Esophagus squamous epithelium (tissue), 5 donors: ENCODE measurements at regions not wholly inside any gene's neighbourhood (a gene's known extent, or its start where the extent isn't known, plus 50 kb on each side); places are given as distances from the start of the nearest gene placed in this dataset.
"Not testable (repeated sequence)": the region's sequence is repeated elsewhere in the genome, so short reads cannot be mapped to it uniquely, and the experiment has no call there.

Source experiments
- DNase-seq: peaks from one replicate; lab custom pipeline; 2025; lab: John Stamatoyannopoulos, UW
- H3K27ac ChIP-seq, 4 donors: fragments of 200-600 bp; sonication (generic); one replicate each; pipeline ENCODE4 v1.5.1; 2016 to 2019; ENCODE audit warnings: mild to moderate bottlenecking in 1 of 4
- H3K27me3 ChIP-seq, 4 donors: fragments of 200-600 bp; sonication (generic); 1 replicate in 3 of 4; 2 replicates in 1 of 4; pipeline versions ENCODE4 v1.5.1 to v1.6.0; 2017 to 2021; ENCODE audit warnings: antibody characterized with exemption in 1 of 4
- H3K36me3 ChIP-seq, 3 donors: fragments of 200-600 bp; sonication (generic); one replicate each; pipeline ENCODE4 v1.5.1; 2016 to 2019
- H3K4me1 ChIP-seq, 3 donors: fragments of 200-600 bp; sonication (generic); one replicate each; pipeline ENCODE4 v1.5.1; 2017 to 2019
- H3K4me3 ChIP-seq, 4 donors: fragments of 200-600 bp; sonication (generic); 1 replicate in 3 of 4; 2 replicates in 1 of 4; pipeline ENCODE4 v1.5.1; 2016 to 2019; ENCODE audit warnings: mild to moderate bottlenecking in 2 of 4, moderate library complexity in 1 of 4
- H3K9me3 ChIP-seq, 3 donors: fragments of 200-600 bp; sonication (generic); one replicate each; pipeline ENCODE4 v1.5.1; 2016 to 2019
- POLR2A ChIP-seq, 4 donors: fragments of 450-650 bp; IDR thresholded peaks; one replicate each; pipeline ENCODE4 v1.6.1; 2017; ENCODE audit warnings: antibody characterized with exemption in 4 of 4, mild to moderate bottlenecking in 4 of 4, moderate library complexity in 3 of 4
- WGBS, 2 donors: methylation state at CpG; one replicate each; pipeline ENCODE4 v1.1.5; 2018; 5-methylcytosine and 5-hydroxymethylcytosine counted together
- intact Hi-C: fragments of 100-400 bp; cut with DNase I; formaldehyde crosslinking; loops from one replicate; pipeline ENCODE4 v1.15.0; 2022
- TF ChIP-seq, protein P1 (sequence below), 6 experiments: fragments of 450-650 bp in 4 of 6; fragments of 200-600 bp in 2 of 6; sonication (generic) in 2 of 6; IDR thresholded peaks; one replicate each; pipeline ENCODE4 v1.5.1; 2016 to 2019; ENCODE audit warnings: antibody characterized with exemption in 6 of 6, mild to moderate bottlenecking in 4 of 6, moderate library complexity in 4 of 6
- donor health status: DM: yes; HTN: yes; CAD: no.

DNA sequence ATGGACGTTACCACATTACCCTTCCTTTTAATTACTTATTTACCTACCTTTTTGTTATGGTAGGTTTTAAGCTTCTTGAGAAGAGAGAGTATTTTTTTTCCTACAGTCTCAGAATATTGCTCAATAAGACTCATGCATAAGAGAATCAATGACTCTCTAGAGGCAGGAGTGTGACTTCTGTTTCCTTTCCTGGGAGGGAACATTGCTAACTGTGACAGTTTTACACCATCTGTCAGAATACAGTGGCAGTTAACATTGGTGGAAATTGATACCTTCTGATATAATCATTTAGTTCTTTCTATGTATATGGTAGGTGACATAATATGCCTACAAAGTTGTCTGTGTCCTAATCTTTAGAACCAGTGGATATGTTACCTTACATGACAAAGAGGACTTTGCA lies 348.7 kb upstream of the POT1 start:
- TF ChIP-seq POLR2A (IDR thresholded peaks at IDR 0.05) = no peak
- TF ChIP-seq, protein P1, sequence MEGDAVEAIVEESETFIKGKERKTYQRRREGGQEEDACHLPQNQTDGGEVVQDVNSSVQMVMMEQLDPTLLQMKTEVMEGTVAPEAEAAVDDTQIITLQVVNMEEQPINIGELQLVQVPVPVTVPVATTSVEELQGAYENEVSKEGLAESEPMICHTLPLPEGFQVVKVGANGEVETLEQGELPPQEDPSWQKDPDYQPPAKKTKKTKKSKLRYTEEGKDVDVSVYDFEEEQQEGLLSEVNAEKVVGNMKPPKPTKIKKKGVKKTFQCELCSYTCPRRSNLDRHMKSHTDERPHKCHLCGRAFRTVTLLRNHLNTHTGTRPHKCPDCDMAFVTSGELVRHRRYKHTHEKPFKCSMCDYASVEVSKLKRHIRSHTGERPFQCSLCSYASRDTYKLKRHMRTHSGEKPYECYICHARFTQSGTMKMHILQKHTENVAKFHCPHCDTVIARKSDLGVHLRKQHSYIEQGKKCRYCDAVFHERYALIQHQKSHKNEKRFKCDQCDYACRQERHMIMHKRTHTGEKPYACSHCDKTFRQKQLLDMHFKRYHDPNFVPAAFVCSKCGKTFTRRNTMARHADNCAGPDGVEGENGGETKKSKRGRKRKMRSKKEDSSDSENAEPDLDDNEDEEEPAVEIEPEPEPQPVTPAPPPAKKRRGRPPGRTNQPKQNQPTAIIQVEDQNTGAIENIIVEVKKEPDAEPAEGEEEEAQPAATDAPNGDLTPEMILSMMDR (IDR thresholded peaks at IDR 0.05) = no peak
- Histone ChIP-seq H3K9me3 (no peaks in the 10 kb centered on the region), H3K4me1 (no peaks in the 10 kb centered on the region), H3K27ac (no peak overlapping the region), H3K4me3 (no peak overlapping the region), H3K27me3 (no peaks in the 10 kb centered on the region), H3K36me3 (no peaks in the 10 kb centered on the region)
- DNase-seq = no peak
- intact Hi-C loops = no loop called here
- WGBS, 2 donors = 45 to 55% methylated on average over 1 of the region's 1 CpG

DNA sequence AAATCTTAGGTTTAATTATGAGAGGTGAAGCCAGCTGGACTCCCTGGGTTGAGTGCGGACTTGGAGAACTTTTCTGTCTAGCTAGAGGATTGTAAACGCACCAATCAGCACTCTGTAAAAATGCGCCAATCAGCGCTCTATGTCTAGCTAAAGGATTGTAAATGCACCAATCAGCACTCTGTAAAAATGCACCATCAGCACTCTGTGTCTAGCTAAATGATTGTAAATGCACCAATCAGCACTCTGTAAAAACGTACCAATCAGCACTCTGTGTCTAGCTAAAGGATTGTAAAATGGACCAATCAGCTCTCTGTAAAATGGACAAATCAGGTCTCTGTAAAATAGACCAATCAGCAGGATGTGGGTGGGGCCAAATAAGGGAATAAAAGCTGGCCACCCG lies 345.1 kb upstream of the POT1 start:
- H3K27me3 ChIP-seq, H3K27ac ChIP-seq, DNase-seq, H3K4me3 ChIP-seq, H3K36me3 ChIP-seq, H3K9me3 ChIP-seq, intact Hi-C loops, H3K4me1 ChIP-seq: not testable (repeated sequence)
- 76 to 90% methylated on average over 5 to 6 of the region's 6 CpGs for WGBS, 2 donors

DNA sequence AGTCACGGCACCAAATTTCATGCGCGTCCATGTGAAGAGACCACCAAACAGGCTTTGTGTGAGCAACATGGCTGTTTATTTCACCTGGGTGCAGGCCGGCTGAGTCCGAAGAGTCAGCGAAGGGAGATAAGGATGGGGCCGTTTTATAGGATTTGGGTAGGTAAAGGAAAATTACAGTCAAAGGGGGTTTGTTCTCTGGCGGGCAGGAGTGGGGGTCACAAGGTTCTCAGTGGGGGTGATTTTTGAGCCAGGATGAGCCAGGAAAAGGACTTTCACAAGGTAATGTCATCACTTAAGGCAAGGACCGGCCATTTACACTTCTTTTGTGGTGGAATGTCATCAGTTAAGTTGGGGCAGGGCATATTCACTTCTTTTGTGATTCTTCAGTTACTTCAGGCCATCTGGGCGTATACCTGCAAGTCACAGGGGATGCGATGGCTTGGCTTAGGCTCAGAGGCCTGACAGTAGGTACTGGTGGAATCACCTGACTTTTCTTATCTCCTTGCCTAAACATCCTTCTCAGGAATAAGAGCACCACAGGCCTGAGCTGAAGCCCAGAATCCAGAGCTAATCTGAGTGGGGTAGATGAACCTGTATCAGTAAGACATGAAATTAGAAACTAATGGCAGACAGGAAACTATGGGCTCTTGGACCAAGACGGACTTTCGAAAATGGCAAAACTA lies 334.7 kb upstream of the POT1 start:
- WGBS, 2 donors = 93% methylated on average over 12 to 13 of the region's 13 CpGs
- H3K4me3 ChIP-seq, H3K27ac ChIP-seq, DNase-seq, intact Hi-C loops, H3K4me1 ChIP-seq, H3K27me3 ChIP-seq, H3K9me3 ChIP-seq, H3K36me3 ChIP-seq: not testable (repeated sequence)

DNA sequence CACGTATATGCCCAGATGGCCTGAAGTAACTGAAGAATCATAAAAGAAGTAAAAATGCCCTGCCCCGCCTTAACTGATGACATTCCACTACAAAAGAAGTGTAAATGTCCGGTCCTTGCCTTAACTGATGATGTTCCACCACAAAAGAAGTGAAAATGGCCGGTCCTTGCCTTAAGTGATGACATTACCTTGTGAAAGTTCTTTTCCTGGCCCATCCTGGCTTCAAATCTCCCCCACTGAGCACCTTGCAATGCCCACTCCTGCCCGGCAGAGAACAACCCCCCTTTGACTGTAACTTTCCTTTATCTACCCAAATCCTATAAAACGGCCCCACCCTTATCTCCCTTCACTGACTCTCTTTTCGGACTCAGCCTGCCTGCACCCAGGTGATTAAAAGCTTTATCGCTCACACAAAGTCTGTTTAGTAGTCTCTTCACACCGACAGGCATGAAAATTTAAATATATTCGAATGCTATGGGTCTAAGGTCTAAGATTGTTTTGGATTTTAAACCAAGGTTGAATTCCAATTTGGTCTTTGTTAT lies 329.3 kb upstream of the POT1 start:
- H3K27ac ChIP-seq, intact Hi-C loops, H3K4me3 ChIP-seq, H3K27me3 ChIP-seq, H3K4me1 ChIP-seq, H3K36me3 ChIP-seq, DNase-seq, H3K9me3 ChIP-seq: not testable (repeated sequence)
- WGBS, 2 donors = 61 to 71% methylated on average over 10 of the region's 10 CpGs

DNA sequence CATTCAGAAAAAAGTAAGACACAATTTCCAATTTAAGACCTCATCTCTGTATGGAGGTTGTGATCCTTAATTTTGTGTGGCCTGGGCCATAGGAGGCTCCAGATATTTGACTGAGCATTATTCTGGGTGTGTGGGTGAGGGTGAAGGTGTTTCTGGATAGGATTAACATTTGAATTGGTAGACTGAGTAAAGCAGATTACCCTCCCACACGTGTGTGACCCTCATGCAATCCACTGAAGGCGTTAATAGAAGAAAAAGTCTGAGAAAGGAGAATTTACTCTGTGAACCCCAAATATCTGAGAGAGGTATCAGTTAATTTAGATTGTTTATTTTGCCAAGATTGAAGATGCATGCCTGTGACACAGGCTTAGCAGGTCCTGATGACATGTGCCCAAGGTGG lies 328.0 kb upstream of the POT1 start:
- DNase-seq = no peak
- Histone ChIP-seq H3K27me3 (no peaks in the 10 kb centered on the region), H3K4me3 (no peak overlapping the region), H3K36me3 (no peaks in the 10 kb centered on the region), H3K4me1 (no peaks in the 10 kb centered on the region), H3K27ac (no peak overlapping the region), H3K9me3 (no peaks in the 10 kb centered on the region)
- no peak for TF ChIP-seq POLR2A (IDR thresholded peaks at IDR 0.05)
- TF ChIP-seq, protein P1 (IDR thresholded peaks at IDR 0.05) = no peak
- WGBS, 2 donors = 41 to 45% methylated on average over 2 of the region's 2 CpGs
- intact Hi-C loops = no loop called here

DNA sequence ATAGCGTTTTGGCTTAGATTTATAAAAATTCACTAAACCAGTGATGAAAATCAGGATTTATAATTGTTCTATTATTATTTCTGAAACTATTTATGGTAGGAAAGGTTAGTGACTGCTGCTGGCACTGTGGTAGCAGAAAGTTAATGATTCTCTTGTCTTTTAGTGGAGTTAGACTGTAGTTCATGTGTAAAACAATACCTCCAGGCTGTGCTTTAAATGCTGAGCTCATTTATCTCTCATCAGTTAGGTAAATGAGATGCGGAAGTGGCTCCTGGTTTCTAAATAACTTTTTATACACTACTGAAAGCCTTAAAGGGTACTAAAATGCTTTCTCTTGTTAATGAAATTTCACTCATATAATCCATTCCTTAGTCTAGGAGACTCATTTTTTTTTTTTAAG lies 326.8 kb upstream of the POT1 start:
- WGBS, 2 donors = 53 to 77% methylated on average over 2 of the region's 2 CpGs
- H3K4me1 ChIP-seq = no peaks in the 10 kb centered on the region
- no peak for DNase-seq
- intact Hi-C loops = no loop called here
- H3K4me3 ChIP-seq = no peak overlapping the region
- no peaks in the 10 kb centered on the region for H3K9me3 ChIP-seq
- H3K36me3 ChIP-seq = no peaks in the 10 kb centered on the region
- TF ChIP-seq, protein P1 (IDR thresholded peaks at IDR 0.05) = no peak
- TF ChIP-seq POLR2A (IDR thresholded peaks at IDR 0.05) = no peak
- no peak overlapping the region for H3K27ac ChIP-seq
- no peaks in the 10 kb centered on the region for H3K27me3 ChIP-seq

DNA sequence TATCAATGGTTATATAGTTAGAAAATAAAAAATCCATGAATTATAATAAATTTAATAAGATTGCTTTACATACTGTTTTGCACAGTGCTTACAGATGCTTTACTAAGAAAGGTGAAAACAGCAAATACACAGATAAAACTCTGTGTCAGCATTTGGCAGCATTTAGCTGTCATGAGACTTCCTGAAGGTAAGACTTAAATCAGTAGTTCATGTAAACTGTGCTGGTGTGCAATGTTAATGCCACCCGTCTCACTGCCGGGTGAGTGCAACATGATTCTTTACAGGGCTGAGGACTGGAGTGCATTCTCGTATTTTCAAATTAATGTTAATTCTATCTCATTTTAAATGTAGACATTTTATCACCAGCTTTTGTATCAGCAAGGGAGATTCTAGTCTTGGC lies 326.2 kb upstream of the POT1 start:
- DNase-seq = no peak
- intact Hi-C loops = no loop called here
- no peaks in the 10 kb centered on the region for H3K36me3 ChIP-seq
- no peaks in the 10 kb centered on the region for H3K4me1 ChIP-seq
- H3K4me3 ChIP-seq = no peak overlapping the region
- H3K9me3 ChIP-seq = no peaks in the 10 kb centered on the region
- no peaks in the 10 kb centered on the region for H3K27me3 ChIP-seq
- TF ChIP-seq POLR2A (IDR thresholded peaks at IDR 0.05) = no peak
- TF ChIP-seq, protein P1 (IDR thresholded peaks at IDR 0.05) = no peak
- H3K27ac ChIP-seq = no peak overlapping the region
- 50 to 81% methylated on average over 3 of the region's 3 CpGs for WGBS, 2 donors
